MM.1S (cell line): ENCODE measurements at regions not wholly inside any gene's neighbourhood (a gene's known extent, or its start where the extent isn't known, plus 50 kb on each side); places are given as distances from the start of the nearest gene placed in this dataset.

Source experiments
- CTCF ChIP-seq: fragments of 300-600 bp; sonication (generic); IDR thresholded peaks from 2 replicates; pipeline ENCODE4 v1.5.1; 2016; ENCODE audit warnings: antibody characterized with exemption, low read length, mixed read lengths
- EZH2 ChIP-seq: fragments of 300-600 bp; sonication (generic); optimal IDR thresholded peaks from 2 replicates; pipeline ENCODE3; 2017; ENCODE audit warnings: low read depth, mild to moderate bottlenecking, antibody characterized with exemption, low read length, mixed read lengths

- TF ChIP-seq CTCF (no peak), EZH2 (no peak)
Measured at GRCh38 chr4:34258176-34258575, 1986.1 kb downstream of the ARAP2 start.
